GM18505 (cell line): ENCODE measurements at regions not wholly inside any gene's neighbourhood (a gene's known extent, or its start where the extent isn't known, plus 50 kb on each side); places are given as distances from the start of the nearest gene placed in this dataset.
"Not testable (repeated sequence)": the region's sequence is repeated elsewhere in the genome, so short reads cannot be mapped to it uniquely, and the experiment has no call there.

ENCODE experiments used
- ATAC-seq: cut with Tn5 transposase; IDR thresholded peaks from one replicate; pipeline ENCODE4 v1.9.1; 2021; ENCODE audit not compliant: unreplicated experiment
- POLR2A ChIP-seq: IDR thresholded peaks from 4 replicates; pipeline ENCODE4 v1.6.1; 2011; ENCODE audit warnings: borderline replicate concordance; ENCODE audit not compliant: insufficient read depth, insufficient read length; ENCODE audit errors: extremely low read depth

- not testable (repeated sequence) for ATAC-seq
These were observed 51.7 kb downstream of the PPIAL4C start for GRCh38 chr1:149635290-149635899.

- peak; percentile 83 for ATAC-seq
- TF ChIP-seq POLR2A: peak; percentile 97
These were observed 52.9 kb downstream of the PPIAL4C start for GRCh38 chr1:149636286-149637122.

GRCh38 chr1:149638481-149638880 lies 54.8 kb downstream of the PPIAL4C start:
- not testable (repeated sequence) for ATAC-seq

GRCh38 chr1:149638901-149639658 lies 55.4 kb downstream of the PPIAL4C start:
- not testable (repeated sequence) for ATAC-seq

GRCh38 chr1:149641179-149641578 lies 57.5 kb downstream of the PPIAL4C start:
- ATAC-seq: not testable (repeated sequence)

GRCh38 chr1:149644818-149645217 lies 61.2 kb downstream of the PPIAL4C start:
- not testable (repeated sequence) for ATAC-seq

- not testable (repeated sequence) for ATAC-seq
These were observed 62.8 kb downstream of the PPIAL4C start for GRCh38 chr1:149646360-149647017.

GRCh38 chr1:149647018-149647373 lies 63.3 kb downstream of the PPIAL4C start:
- not testable (repeated sequence) for ATAC-seq

GRCh38 chr1:149657750-149658149 lies 74.1 kb downstream of the PPIAL4C start:
- not testable (repeated sequence) for ATAC-seq

GRCh38 chr1:149658175-149658574 lies 74.5 kb downstream of the PPIAL4C start:
- ATAC-seq: not testable (repeated sequence)

GRCh38 chr1:149664624-149665023 lies 81.0 kb downstream of the PPIAL4C start:
- ATAC-seq: not testable (repeated sequence)

GRCh38 chr1:149665033-149665432 lies 81.4 kb downstream of the PPIAL4C start:
- not testable (repeated sequence) for ATAC-seq

- not testable (repeated sequence) for ATAC-seq
These were observed 81.9 kb downstream of the PPIAL4C start for GRCh38 chr1:149665528-149665927.

GRCh38 chr1:149673231-149673909 lies 89.7 kb downstream of the PPIAL4C start:
- not testable (repeated sequence) for ATAC-seq

- ATAC-seq: not testable (repeated sequence)
These were observed 91.3 kb downstream of the PPIAL4C start for GRCh38 chr1:149674921-149675320.

- not testable (repeated sequence) for ATAC-seq
These were observed 93.7 kb downstream of the PPIAL4C start for GRCh38 chr1:149677359-149677758.

- not testable (repeated sequence) for ATAC-seq
These were observed 95.8 kb upstream of the FCGR1A start for GRCh38 chr1:149686593-149687238.

GRCh38 chr1:149691399-149691798 lies 91.1 kb upstream of the FCGR1A start:
- ATAC-seq: not testable (repeated sequence)

- ATAC-seq: not testable (repeated sequence)
These were observed 89.5 kb upstream of the FCGR1A start for GRCh38 chr1:149692804-149693539.
